HCT116 (cell line): ENCODE measurements at regions not wholly inside any gene's neighbourhood (a gene's known extent, or its start where the extent isn't known, plus 50 kb on each side); places are given as distances from the start of the nearest gene placed in this dataset.

Experiments
- SP1 ChIP-seq: IDR thresholded peaks from 2 replicates; pipeline ENCODE4 v1.6.1; 2012; ENCODE audit warnings: low read depth
- TF ChIP-seq, protein P1 (sequence below), 3 experiments: fragments of 200-600 bp in 1 of 3; sonication (generic) in 1 of 3; IDR thresholded peaks in 2 of 3; conservative IDR thresholded peaks in 1 of 3; 2 replicates each; pipeline ENCODE4 v1.5.1; 2012 to 2017; ENCODE audit warnings: low read depth in 2 of 3, low read length in 2 of 3, antibody characterized with exemption in 1 of 3, borderline replicate concordance in 1 of 3, control low read depth in 1 of 3, mild to moderate bottlenecking in 1 of 3, mixed read lengths in 1 of 3, mixed run types in 1 of 3, moderate library complexity in 1 of 3; ENCODE audit not compliant: insufficient read depth in 1 of 3

DNA sequence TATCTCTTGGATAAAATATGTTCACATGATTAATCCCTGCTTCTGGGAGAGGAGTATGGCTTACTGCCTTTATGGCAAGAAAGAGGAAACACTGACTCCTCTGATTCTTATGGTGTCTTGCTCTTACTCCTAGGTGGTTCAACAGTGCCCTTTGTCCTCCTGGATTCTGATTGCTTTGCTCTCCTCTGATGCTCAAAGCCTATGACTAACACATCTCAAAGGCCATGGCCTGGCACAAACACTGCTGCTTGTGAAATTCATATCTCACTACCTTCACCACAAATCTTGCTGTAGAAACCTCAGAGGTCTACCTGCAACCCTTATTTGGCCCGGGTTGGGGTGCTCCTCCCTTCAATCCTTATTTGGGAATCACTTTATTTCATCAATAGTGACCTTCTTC is 217.2 kb downstream of the C12orf50 start:
- TF ChIP-seq SP1, result no peak
- TF ChIP-seq, protein P1, sequence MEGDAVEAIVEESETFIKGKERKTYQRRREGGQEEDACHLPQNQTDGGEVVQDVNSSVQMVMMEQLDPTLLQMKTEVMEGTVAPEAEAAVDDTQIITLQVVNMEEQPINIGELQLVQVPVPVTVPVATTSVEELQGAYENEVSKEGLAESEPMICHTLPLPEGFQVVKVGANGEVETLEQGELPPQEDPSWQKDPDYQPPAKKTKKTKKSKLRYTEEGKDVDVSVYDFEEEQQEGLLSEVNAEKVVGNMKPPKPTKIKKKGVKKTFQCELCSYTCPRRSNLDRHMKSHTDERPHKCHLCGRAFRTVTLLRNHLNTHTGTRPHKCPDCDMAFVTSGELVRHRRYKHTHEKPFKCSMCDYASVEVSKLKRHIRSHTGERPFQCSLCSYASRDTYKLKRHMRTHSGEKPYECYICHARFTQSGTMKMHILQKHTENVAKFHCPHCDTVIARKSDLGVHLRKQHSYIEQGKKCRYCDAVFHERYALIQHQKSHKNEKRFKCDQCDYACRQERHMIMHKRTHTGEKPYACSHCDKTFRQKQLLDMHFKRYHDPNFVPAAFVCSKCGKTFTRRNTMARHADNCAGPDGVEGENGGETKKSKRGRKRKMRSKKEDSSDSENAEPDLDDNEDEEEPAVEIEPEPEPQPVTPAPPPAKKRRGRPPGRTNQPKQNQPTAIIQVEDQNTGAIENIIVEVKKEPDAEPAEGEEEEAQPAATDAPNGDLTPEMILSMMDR (IDR thresholded peaks at IDR 0.05 in 2 of 3, conservative IDR thresholded peaks at IDR 0.05 in 1 of 3; ENCODE audit: borderline replicate concordance in 1 of 3, insufficient read depth in 1 of 3, low read depth in 2 of 3, low read length in 2 of 3), result no peak
